ENCODE measurements at regions not wholly inside any gene's neighbourhood (a gene's known extent, or its start where the extent isn't known, plus 50 kb on each side); places are given as distances from the start of the nearest gene placed in this dataset.

DNA sequence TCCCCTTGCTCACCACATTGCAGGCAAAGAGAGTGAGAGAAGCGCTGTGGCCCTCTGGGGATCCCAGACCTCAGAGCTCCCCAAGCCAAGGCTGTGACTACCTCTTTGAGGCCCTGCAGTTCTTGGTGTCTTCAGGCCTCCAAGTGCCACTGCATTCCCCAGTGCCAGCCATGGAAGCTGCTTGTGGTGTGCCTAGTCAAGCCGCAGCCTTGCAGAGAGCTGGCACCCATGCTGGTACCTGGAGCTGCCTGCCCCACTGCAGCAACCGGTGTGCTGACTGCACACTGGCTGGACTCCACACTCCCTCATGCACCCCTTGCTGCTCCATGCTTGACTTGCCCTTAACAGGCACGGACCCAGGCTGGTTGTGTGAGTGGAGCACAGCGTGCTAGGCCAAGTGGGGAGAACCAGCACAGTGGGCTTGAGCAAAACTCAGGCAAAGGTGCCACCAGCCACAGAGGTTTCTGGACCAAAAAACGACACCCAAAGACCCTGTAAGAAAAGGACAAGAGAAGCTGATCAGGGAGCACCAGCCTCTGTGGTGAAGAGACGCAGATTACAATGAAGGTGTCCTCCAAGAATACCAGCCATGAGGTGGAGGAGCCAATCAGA lies 113.5 kb upstream of the TMEM18 start:
- TF ChIP-seq, protein P1, sequence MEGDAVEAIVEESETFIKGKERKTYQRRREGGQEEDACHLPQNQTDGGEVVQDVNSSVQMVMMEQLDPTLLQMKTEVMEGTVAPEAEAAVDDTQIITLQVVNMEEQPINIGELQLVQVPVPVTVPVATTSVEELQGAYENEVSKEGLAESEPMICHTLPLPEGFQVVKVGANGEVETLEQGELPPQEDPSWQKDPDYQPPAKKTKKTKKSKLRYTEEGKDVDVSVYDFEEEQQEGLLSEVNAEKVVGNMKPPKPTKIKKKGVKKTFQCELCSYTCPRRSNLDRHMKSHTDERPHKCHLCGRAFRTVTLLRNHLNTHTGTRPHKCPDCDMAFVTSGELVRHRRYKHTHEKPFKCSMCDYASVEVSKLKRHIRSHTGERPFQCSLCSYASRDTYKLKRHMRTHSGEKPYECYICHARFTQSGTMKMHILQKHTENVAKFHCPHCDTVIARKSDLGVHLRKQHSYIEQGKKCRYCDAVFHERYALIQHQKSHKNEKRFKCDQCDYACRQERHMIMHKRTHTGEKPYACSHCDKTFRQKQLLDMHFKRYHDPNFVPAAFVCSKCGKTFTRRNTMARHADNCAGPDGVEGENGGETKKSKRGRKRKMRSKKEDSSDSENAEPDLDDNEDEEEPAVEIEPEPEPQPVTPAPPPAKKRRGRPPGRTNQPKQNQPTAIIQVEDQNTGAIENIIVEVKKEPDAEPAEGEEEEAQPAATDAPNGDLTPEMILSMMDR (IDR thresholded peaks at IDR 0.05; ENCODE audit: insufficient read depth, low read depth, low read length, missing control alignments), result no peak
- DNase-seq (ENCODE audit: low read depth), result no peak
- H3K4me3 ChIP-seq (ENCODE audit: low read length), result no peak overlapping the region

DNA sequence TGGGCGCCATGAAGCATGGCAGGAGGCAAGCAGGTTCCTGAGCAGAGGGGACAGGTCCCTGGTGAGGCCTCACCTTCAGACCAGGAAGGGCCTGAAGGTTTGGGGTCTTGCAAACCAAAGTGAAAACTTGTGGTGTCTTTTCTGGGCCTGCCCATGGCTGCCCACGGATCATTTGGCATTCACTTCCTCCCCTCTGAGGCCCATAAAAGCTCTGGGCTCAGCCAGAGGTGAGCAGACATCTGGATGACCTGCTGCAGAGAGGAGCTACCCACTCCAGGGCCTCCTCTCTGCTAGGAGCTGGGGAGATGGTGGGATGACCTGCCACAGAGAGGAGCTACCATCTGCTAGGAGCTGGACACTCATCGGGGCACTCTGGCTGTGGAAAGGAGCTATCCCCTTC lies 112.9 kb upstream of the TMEM18 start:
- TF ChIP-seq, protein P1 (IDR thresholded peaks at IDR 0.05; ENCODE audit: insufficient read depth, low read depth, low read length, missing control alignments), result no peak
- H3K4me3 ChIP-seq (ENCODE audit: low read length), result no peak overlapping the region
- no peak for DNase-seq (ENCODE audit: low read depth)

DNA sequence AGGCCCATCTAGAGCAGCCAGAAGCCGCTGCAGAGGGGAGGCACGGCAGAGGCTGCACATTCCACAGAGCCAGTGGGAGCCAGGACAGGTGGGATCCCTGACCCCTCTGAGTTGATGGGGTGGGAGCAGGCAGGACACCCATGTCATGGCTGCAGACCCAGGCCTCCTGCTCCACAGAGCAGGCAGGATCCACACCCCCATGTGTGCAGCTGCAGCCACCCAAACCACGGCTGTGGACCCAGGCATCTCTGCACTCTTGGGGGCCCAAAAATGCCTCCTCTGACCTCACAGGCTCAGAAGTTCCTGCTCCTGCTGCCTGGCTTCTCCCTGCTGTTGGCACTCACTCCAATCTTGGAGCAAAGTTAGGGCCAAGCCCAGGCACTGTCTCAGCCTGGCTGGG lies 112.3 kb upstream of the TMEM18 start:
- DNase-seq (ENCODE audit: low read depth), result no peak
- TF ChIP-seq, protein P1 (IDR thresholded peaks at IDR 0.05; ENCODE audit: insufficient read depth, low read depth, low read length, missing control alignments), result no peak
- no peak overlapping the region for H3K4me3 ChIP-seq (ENCODE audit: low read length)

DNA sequence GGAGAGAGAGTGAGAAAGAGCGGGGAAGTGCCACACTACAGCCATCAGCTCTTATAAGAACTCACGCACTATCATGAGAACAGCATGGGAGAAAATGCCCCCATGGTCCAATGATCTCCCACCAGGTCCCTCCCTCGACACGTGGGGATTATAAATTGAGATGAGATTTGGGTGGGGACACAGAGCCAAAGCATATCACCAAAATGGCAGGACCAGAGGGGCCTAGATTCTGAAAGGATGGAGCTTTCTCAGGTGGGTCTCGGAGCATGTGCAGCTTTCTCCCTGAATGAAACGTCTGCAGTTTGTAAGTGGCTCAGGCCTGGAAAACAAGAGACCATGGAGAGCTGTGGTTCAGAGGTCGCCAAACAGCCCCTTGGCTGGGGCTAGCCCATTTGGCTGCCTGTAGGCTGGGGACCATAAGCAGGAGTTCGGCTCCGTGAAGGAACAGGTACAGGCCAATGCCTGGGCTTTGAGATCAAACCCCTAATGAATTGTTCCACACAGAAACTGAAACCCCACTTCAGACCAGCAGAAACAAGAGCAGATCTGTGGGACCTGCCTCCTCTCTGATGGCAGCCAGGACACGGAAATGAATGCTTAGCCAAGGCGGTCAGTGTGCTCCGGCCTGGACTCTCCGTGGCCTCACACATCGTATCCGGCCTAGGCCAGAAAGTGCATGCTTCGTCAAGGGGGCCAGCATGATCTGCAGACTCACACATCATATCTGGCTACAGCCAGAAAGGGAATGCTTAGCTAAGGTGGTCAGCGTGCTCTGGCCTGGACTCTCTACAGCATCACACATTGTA lies 111.2 kb upstream of the TMEM18 start:
- no peak overlapping the region for H3K4me3 ChIP-seq (ENCODE audit: low read length)
- TF ChIP-seq, protein P1 (IDR thresholded peaks at IDR 0.05; ENCODE audit: insufficient read depth, low read depth, low read length, missing control alignments), result no peak
- DNase-seq (ENCODE audit: low read depth), result no peak

DNA sequence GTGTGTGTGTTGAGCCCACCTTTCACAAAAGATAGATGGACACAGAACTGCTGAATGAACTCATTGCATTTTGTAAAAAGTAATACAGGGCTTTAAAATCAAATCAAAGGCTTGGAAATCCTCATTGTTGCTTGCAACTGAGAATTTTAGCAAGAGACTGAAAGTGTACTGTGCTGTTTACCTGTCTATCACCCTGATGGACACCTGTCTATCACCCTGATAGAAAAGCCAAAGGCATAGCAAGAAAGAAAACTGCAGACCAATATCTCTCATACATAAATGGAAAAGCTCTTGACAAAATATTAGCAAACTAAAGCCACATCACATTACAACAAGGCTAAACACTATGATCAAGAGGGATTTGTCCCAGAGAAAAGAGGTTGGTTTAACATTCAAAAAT lies 107.5 kb upstream of the TMEM18 start:
- no peak overlapping the region for H3K4me3 ChIP-seq (ENCODE audit: low read length)
- TF ChIP-seq, protein P1 (IDR thresholded peaks at IDR 0.05; ENCODE audit: insufficient read depth, low read depth, low read length, missing control alignments), result no peak
- no peak for DNase-seq (ENCODE audit: low read depth)

DNA sequence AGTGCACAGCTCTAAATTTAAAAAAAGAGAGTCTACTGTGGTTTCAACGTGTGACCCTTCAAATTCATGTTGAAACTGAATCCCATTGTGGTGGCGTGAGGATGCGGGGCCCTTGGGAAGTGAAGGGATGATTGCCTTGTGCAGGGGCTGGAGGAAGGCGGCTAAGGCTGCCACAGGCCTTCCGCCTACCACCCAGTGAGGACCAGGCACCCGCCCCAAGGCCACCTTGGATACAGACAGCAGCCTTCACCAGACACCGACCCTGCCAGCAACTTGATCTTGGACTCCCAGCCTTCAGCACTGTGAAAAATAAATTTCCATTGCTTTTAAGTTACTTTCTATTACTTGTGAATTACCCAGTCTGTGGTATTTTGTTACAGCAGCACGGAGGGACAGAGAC lies 103.4 kb upstream of the TMEM18 start:
- TF ChIP-seq, protein P1 (IDR thresholded peaks at IDR 0.05; ENCODE audit: insufficient read depth, low read depth, low read length, missing control alignments), result no peak
- DNase-seq (ENCODE audit: low read depth), result no peak
- H3K4me3 ChIP-seq (ENCODE audit: low read length), result no peak overlapping the region

Measured in epithelial cell of esophagus (primary cell).